HG02885 (cell line): ENCODE measurements at regions not wholly inside any gene's neighbourhood (a gene's known extent, or its start where the extent isn't known, plus 50 kb on each side); places are given as distances from the start of the nearest gene placed in this dataset.
A peak's percentile ranks its signal among the peaks of the same experiment; 100 is the strongest.

Experiments
- ATAC-seq: cut with Tn5 transposase; IDR thresholded peaks from one replicate; pipeline ENCODE4 v1.9.1; 2021; ENCODE audit warnings: mild to moderate bottlenecking; ENCODE audit not compliant: unreplicated experiment, poor library complexity

DNA sequence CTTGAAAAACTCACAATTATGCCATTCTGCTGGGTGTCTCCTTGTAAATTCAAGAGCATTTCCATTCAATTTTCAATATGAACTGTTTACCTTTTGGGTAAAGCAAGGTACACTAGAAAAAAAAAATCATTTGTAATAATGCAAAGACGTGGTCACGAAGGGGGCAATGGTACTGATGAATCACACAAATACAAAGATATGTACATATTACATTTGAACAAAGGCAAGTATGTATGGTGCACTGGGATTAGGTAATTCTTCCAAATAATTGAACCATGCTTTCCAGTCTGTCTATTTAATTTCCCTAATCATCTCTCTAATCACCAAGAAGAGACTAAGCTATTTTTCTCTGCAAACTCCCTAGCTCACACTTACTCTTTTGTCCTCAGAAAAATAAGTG lies 63.4 kb upstream of the RNF38 start:
- ATAC-seq: no peak

GRCh38 chr9:36462245-36462644 lies 62.2 kb upstream of the RNF38 start:
- ATAC-seq: no peak

- ATAC-seq: no peak
Measured at GRCh38 chr9:36461323-36461722, 61.3 kb upstream of the RNF38 start.

GRCh38 chr9:36458430-36458915 lies 58.4 kb upstream of the RNF38 start:
- peak; percentile 67 for ATAC-seq

DNA sequence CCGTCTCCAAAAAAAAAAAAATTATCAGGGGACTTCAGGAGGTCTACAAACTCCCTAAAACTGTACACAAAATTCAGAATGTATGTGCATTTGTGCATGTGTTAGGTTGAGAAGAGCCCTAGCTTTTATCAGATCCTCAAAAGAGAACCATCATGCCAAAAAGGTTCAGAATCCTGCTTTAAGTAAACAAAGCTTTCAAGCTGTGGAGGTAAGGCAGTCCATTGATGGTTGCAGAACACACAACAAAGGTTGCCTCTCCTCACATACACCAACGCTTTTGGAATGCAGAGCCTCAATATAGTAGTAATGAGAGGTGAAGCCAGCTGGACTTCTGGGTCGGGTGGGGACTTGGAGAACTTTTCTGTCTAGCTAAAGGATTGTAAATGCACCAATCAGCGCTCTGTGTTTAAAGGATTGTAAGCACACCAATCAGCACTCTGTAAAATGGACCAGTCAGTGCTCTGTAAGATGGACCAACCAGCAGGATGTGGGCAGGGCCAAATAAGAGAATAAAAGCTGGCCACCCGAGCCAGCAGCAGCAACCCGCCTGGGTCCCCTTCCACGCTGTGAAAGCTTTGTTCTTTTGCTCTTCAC lies 57.9 kb upstream of the RNF38 start:
- ATAC-seq: no peak

- no peak for ATAC-seq
Measured at GRCh38 chr9:36456480-36457065, 56.5 kb upstream of the RNF38 start.

DNA sequence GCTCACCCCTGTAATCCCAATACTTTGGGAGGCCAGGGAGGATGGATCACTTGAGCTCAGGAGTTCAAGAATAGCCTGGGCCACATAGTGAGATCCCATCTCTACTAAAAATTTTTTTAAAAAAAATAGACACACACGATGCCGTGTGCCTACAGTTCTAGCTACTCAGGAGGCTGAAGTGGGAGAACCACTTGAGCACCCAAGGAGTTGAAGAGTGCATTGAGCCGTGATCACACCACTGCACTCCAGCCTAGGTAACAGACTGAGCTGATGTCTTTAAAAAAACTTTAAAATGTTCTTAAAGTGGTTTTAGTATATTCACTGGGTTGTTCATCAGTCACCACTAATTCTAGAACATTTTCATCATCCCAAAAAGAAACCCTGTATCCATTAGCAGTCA lies 51.9 kb upstream of the RNF38 start:
- no peak for ATAC-seq

DNA sequence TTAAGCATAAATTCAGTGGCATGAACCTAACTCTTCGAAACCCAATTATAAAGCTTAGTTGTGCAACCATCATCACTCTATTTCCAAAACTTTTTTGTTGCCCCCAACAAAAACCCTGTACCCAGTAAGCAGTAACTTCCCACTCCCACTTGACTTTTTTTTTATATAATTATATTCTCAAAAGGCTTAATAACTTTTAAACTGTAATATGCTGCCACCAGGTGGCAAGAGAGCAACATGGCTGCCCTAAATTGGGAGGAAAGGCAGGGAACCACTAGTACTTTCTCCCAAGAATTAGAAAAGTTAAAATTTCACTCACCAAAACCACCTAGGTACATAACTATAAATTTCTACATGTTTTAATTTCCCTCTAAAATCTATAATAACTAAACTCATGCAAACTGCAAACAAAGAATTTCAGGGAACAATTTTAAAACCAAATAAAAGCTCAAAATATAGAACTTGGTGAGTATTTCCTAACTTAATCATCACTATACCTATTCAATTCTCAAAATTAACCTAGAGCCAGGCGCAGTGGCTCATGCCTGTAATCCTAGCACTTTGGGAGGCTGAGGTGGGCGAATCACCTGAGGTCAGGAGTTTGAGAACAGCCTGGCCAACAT lies 50.2 kb upstream of the RNF38 start:
- ATAC-seq: no peak
